Gastroesophageal sphincter (tissue), 4 donors: ENCODE measurements at regions not wholly inside any gene's neighbourhood (a gene's known extent, or its start where the extent isn't known, plus 50 kb on each side); places are given as distances from the start of the nearest gene placed in this dataset.

Experiments used
- ATAC-seq: fragments of 150-250 bp; one replicate; pipeline ENCODE4 v1.9.1; 2016; ENCODE audit warnings: mild to moderate bottlenecking, moderate library complexity
- H3K27ac ChIP-seq, 4 donors: fragments of 200-600 bp; sonication (generic) in 3 of 4; 1 replicate in 3 of 4; 2 replicates in 1 of 4; pipeline ENCODE4 v1.5.1; 2016 to 2019
- H3K27me3 ChIP-seq: fragments of 200-600 bp; sonication (generic); one replicate; pipeline ENCODE4 v1.5.1; 2019
- H3K36me3 ChIP-seq, 2 donors: fragments of 200-600 bp; sonication (generic); one replicate each; pipeline ENCODE4 v1.5.1; 2019; ENCODE audit warnings: control low read depth in 1 of 2
- H3K4me1 ChIP-seq, 3 donors: fragments of 200-600 bp; sonication (generic); 1 replicate in 2 of 3; 2 replicates in 1 of 3; pipeline ENCODE4 v1.5.1; 2016 to 2019; ENCODE audit warnings: control low read depth in 2 of 3
- H3K4me3 ChIP-seq, 2 donors: fragments of 200-600 bp; sonication (generic); one replicate each; pipeline ENCODE4 v1.5.1; 2019; ENCODE audit warnings: mild to moderate bottlenecking in 1 of 2, moderate library complexity in 1 of 2
- H3K9me3 ChIP-seq, 3 donors: fragments of 200-600 bp; sonication (generic); one replicate each; pipeline ENCODE4 v1.5.1; 2017 to 2019; ENCODE audit warnings: control low read depth in 2 of 3
- CTCF ChIP-seq, 4 experiments: fragments of 200-600 bp in 2 of 4; fragments of 450-650 bp in 2 of 4; sonication (generic) in 1 of 4; IDR thresholded peaks; one replicate each; pipeline ENCODE4 v1.5.1; 2017 to 2019; ENCODE audit warnings: antibody characterized with exemption in 4 of 4, mild to moderate bottlenecking in 2 of 4, moderate library complexity in 2 of 4
- EP300 ChIP-seq: sonication (generic); formaldehyde crosslinking; IDR thresholded peaks from one replicate; pipeline ENCODE4 v1.6.1; 2017; ENCODE audit warnings: antibody characterized with exemption, mild to moderate bottlenecking
- POLR2A ChIP-seq, 2 donors: fragments of 450-650 bp; IDR thresholded peaks; one replicate each; pipeline ENCODE4 v1.6.1; 2017; ENCODE audit warnings: antibody characterized with exemption in 2 of 2, mild to moderate bottlenecking in 2 of 2, moderate library complexity in 1 of 2
- POLR2AphosphoS5 ChIP-seq: sonication (generic); formaldehyde crosslinking; IDR thresholded peaks from one replicate; pipeline ENCODE4 v1.6.1; 2017; ENCODE audit warnings: antibody characterized with exemption
- WGBS, 2 donors: methylation state at CpG; one replicate each; pipeline ENCODE4 v1.1.5; 2018; ENCODE audit warnings: low coverage in 1 of 2; 5-methylcytosine and 5-hydroxymethylcytosine counted together

DNA sequence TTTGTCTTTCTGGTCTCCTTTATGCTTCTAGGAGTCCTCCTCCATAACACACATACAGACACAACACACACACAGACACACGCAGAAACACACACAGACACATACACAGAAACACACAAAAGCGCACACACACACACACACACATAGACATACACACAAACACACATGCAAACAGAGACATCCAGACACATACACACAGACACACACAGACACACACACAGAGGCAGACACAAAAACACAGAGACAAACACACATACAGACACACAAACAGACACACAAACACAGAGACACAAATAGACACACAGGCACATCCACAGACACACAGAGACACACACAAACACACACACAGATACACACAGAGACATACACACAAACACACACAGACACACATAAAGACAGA, 220.2 kb downstream of the IRX2 start:
- WGBS, 2 donors = 100% methylated on average over 1 of the region's 2 CpGs; no CpG with 5 or more reads in 1 of the 2 donors
- ATAC-seq = no peak
- peaks cover 0 to 15% (median 0%) of the 10 kb centered on the region in 3 donors for H3K9me3 ChIP-seq
- no peak for TF ChIP-seq POLR2A (IDR thresholded peaks at IDR 0.05)
- TF ChIP-seq POLR2AphosphoS5 = no peak
- no peak for TF ChIP-seq EP300
- no peak for TF ChIP-seq CTCF (IDR thresholded peaks at IDR 0.05)
- peaks cover 26% of the 10 kb centered on the region for H3K27me3 ChIP-seq
- H3K4me3 ChIP-seq = no peak overlapping the region
- H3K27ac ChIP-seq = no peak overlapping the region
- no peaks in the 10 kb centered on the region for H3K36me3 ChIP-seq
- no peaks in the 10 kb centered on the region for H3K4me1 ChIP-seq

DNA sequence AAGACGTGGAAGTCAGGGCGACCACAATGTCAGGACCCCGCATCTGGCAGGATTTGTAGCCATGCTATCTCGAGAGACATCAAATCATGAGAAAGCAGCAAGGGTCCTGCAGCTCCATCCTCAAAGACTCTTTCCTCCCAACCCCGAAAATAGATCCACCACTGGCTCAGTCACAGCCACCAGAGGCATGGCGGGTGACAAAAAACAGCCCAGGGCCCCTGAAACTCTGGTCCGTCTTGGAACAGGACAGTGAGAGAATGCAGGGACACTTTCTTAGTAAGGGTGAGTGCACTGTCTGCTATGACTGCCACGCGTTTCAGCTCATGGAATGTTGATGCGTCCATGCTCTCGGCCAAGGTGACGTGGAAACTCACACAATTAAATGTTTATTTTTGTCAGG, 220.9 kb downstream of the IRX2 start:
- no peaks in the 10 kb centered on the region for H3K4me1 ChIP-seq
- peaks cover 21% of the 10 kb centered on the region for H3K27me3 ChIP-seq
- TF ChIP-seq CTCF (IDR thresholded peaks at IDR 0.05) (no peak), EP300 (no peak), POLR2AphosphoS5 (no peak), POLR2A (IDR thresholded peaks at IDR 0.05) (no peak)
- H3K36me3 ChIP-seq = no peaks in the 10 kb centered on the region
- WGBS, 2 donors = 48 to 68% methylated on average over 8 to 12 of the region's 12 CpGs
- no peak for ATAC-seq
- H3K9me3 ChIP-seq = peaks cover 0 to 15% (median 0%) of the 10 kb centered on the region in 3 donors
- no peak overlapping the region for H3K4me3 ChIP-seq
- H3K27ac ChIP-seq = no peak overlapping the region

DNA sequence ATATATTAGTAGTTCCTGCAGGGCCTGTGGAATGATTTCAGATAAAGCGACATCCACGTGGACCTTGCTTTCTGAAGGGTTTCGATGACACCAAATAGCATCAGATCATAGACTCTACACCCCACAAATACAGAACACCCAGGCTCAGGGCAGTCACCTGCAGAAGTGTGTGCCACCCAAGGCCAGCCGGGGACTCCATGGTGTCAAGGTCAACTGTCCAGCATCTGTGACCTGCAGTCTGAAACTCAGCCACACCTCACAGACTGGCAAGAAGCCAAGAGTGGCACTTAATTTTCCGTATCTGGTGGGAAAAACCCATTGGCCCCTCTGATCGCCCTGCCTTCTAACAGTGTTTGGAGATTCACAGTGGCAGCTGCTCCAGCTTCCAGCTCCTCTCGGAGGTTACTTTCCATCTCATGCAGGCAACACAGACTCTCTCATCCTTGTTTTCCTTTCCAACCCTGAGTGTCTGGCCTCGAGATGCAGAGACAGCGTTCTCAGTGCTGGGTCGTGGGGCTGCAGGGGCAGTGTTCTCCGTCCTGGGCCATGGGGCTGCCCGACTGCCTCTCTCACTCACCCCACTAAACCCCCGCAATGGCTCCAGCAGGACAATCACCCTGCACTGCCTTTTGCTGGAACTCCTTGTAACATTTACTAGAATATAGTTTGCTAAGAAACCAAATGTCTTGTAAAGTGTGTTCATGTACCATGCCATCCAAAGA, 221.9 kb downstream of the IRX2 start:
- Histone ChIP-seq H3K4me3 (no peak overlapping the region), H3K36me3 (no peaks in the 10 kb centered on the region), H3K27me3 (peaks cover 25% of the 10 kb centered on the region), H3K27ac (no peak overlapping the region), H3K4me1 (no peaks in the 10 kb centered on the region), H3K9me3 (peaks cover 0 to 12% (median 0%) of the 10 kb centered on the region in 3 donors)
- no peak for ATAC-seq
- 73 to 88% methylated on average over 3 to 11 of the region's 13 CpGs for WGBS, 2 donors
- TF ChIP-seq POLR2AphosphoS5 (no peak), EP300 (no peak), CTCF (IDR thresholded peaks at IDR 0.05) (no peak), POLR2A (IDR thresholded peaks at IDR 0.05) (no peak)

- Histone ChIP-seq H3K27ac (no peak overlapping the region), H3K27me3 (peaks cover 25% of the 10 kb centered on the region), H3K4me3 (no peak overlapping the region), H3K9me3 (no peaks in the 10 kb centered on the region), H3K4me1 (no peaks in the 10 kb centered on the region), H3K36me3 (no peaks in the 10 kb centered on the region)
- TF ChIP-seq EP300 (no peak), POLR2A (IDR thresholded peaks at IDR 0.05) (no peak), CTCF (IDR thresholded peaks at IDR 0.05) (no peak), POLR2AphosphoS5 (no peak)
- no peak for ATAC-seq
- WGBS, 2 donors = 51 to 79% methylated on average over 4 of the region's 4 CpGs
Observed at GRCh38 chr5:2525351-2525750, 226.1 kb downstream of the IRX2 start.

- H3K27me3 ChIP-seq = peaks cover 29% of the 10 kb centered on the region
- no peak for ATAC-seq
- H3K4me3 ChIP-seq = no peak overlapping the region
- H3K9me3 ChIP-seq = no peaks in the 10 kb centered on the region
- no peak overlapping the region for H3K27ac ChIP-seq
- WGBS, 2 donors = 82 to 83% methylated on average over 6 of the region's 13 CpGs
- no peaks in the 10 kb centered on the region for H3K36me3 ChIP-seq
- TF ChIP-seq CTCF (IDR thresholded peaks at IDR 0.05) = no peak
- no peak for TF ChIP-seq EP300
- no peak for TF ChIP-seq POLR2AphosphoS5
- TF ChIP-seq POLR2A (IDR thresholded peaks at IDR 0.05) = no peak
- H3K4me1 ChIP-seq = no peaks in the 10 kb centered on the region
Observed at GRCh38 chr5:2524620-2525019, 226.9 kb downstream of the IRX2 start.
